Osteoblast (primary cell): ENCODE measurements at regions not wholly inside any gene's neighbourhood (a gene's known extent, or its start where the extent isn't known, plus 50 kb on each side); places are given as distances from the start of the nearest gene placed in this dataset.
A peak's percentile ranks its signal among the peaks of the same experiment; 100 is the strongest.

Source experiments
- DNase-seq: peaks from one replicate; pipeline ENCODE4 v3.0.0; 2011; ENCODE audit warnings: low spot score, mixed read lengths; ENCODE audit not compliant: insufficient read length; ENCODE audit errors: missing footprints
- H2AFZ ChIP-seq: 2 replicates; pipeline ENCODE4 v1.6.0; 2011; ENCODE audit warnings: mild to moderate bottlenecking, low read length
- H3K27ac ChIP-seq: 2 replicates; pipeline ENCODE4 v1.5.1; 2011; ENCODE audit warnings: mild to moderate bottlenecking, low read depth, low read length, moderate library complexity
- H3K27me3 ChIP-seq: 2 replicates; pipeline ENCODE4 v1.6.0; 2012; ENCODE audit warnings: mild to moderate bottlenecking, control low read depth, inconsistent platforms, low read length, moderate library complexity; ENCODE audit not compliant: insufficient read depth
- H3K36me3 ChIP-seq: 2 replicates; pipeline ENCODE4 v1.5.1; 2011; ENCODE audit warnings: mild to moderate bottlenecking, low read length, control low read depth, moderate library complexity; ENCODE audit not compliant: insufficient read depth
- H3K4me1 ChIP-seq: 2 replicates; pipeline ENCODE4 v1.5.1; 2011; ENCODE audit warnings: mild to moderate bottlenecking, low read length, control low read depth, moderate library complexity; ENCODE audit not compliant: insufficient read depth
- H3K4me2 ChIP-seq: 2 replicates; pipeline ENCODE4 v1.6.0; 2011; ENCODE audit warnings: mild to moderate bottlenecking, low read length; ENCODE audit not compliant: insufficient read depth
- H3K4me3 ChIP-seq: fragments of 200-600 bp; sonication (generic); 3 replicates; pipeline ENCODE4 v1.5.1; 2012; ENCODE audit warnings: mild to moderate bottlenecking, low read length, inconsistent platforms; ENCODE audit not compliant: insufficient read depth
- H3K79me2 ChIP-seq: 2 replicates; pipeline ENCODE4 v1.6.0; 2012; ENCODE audit warnings: mild to moderate bottlenecking, low read length, control low read depth, inconsistent platforms; ENCODE audit not compliant: insufficient read depth
- H3K9me3 ChIP-seq: 2 replicates; pipeline ENCODE4 v1.5.1; 2011; ENCODE audit warnings: low read depth, low read length, control low read depth
- H4K20me1 ChIP-seq: 2 replicates; pipeline ENCODE4 v1.6.0; 2012; ENCODE audit warnings: mild to moderate bottlenecking, low read length, control low read depth; ENCODE audit not compliant: insufficient read depth
- TF ChIP-seq, protein P1 (sequence below): IDR thresholded peaks from 2 replicates; pipeline ENCODE4 v1.5.1; 2011; ENCODE audit warnings: mild to moderate bottlenecking, low read depth, low read length, moderate library complexity; ENCODE audit errors: extremely low read depth

DNA sequence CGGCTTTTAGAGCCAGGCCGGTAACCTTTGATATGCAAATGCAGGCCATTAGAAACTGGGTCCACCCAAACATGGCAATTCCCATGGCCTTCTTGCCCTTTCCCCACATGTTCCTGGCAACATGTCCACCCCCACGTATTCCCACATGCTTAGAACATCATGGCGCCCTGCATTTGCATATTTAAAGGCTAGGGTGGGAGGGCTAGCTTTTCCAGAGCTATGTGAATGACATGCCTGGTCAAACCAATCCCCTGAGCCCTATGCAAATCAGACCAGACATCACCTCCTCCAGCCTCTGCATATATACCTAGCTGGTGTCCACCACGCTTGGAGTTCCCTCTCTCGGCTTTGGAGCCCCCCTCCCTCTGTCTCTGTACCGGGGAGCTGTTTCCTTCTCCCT, 481.9 kb downstream of the CDH2 start:
- Histone ChIP-seq H3K27me3 (no peaks in the 10 kb centered on the region), H3K36me3 (no peaks in the 10 kb centered on the region), H3K9me3 (no peaks in the 10 kb centered on the region), H3K4me1 (no peaks in the 10 kb centered on the region), H2AFZ (no peak overlapping the region), H3K27ac (no peak overlapping the region), H3K4me3 (no peak overlapping the region), H4K20me1 (no peaks in the 10 kb centered on the region), H3K4me2 (no peak overlapping the region), H3K79me2 (no peaks in the 10 kb centered on the region)
- no peak for DNase-seq
- TF ChIP-seq, protein P1, sequence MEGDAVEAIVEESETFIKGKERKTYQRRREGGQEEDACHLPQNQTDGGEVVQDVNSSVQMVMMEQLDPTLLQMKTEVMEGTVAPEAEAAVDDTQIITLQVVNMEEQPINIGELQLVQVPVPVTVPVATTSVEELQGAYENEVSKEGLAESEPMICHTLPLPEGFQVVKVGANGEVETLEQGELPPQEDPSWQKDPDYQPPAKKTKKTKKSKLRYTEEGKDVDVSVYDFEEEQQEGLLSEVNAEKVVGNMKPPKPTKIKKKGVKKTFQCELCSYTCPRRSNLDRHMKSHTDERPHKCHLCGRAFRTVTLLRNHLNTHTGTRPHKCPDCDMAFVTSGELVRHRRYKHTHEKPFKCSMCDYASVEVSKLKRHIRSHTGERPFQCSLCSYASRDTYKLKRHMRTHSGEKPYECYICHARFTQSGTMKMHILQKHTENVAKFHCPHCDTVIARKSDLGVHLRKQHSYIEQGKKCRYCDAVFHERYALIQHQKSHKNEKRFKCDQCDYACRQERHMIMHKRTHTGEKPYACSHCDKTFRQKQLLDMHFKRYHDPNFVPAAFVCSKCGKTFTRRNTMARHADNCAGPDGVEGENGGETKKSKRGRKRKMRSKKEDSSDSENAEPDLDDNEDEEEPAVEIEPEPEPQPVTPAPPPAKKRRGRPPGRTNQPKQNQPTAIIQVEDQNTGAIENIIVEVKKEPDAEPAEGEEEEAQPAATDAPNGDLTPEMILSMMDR, result no peak

DNA sequence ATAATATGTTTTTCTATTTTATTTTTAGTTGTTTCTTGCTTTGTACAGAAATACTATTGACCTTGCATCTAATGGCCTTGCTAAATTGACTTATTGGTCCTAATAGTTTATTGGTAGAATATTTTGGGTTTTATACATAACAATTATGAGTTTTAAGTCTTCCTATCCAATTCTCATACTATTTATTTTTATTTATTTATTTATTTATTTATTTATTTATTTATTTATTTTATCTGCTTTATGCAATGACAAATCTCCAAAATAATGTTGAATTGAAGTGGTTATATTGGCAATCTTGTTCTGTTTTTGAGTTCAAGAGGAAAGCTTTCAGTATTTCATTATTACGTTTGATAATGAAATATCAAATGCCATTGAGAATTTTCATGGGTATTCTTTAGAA, 488.3 kb downstream of the CDH2 start:
- no peak for DNase-seq
- H3K79me2 ChIP-seq, result no peaks in the 10 kb centered on the region
- no peak overlapping the region for H3K4me3 ChIP-seq
- no peaks in the 10 kb centered on the region for H4K20me1 ChIP-seq
- TF ChIP-seq, protein P1, result no peak
- no peak overlapping the region for H2AFZ ChIP-seq
- H3K27me3 ChIP-seq, result no peaks in the 10 kb centered on the region
- no peaks in the 10 kb centered on the region for H3K9me3 ChIP-seq
- H3K4me2 ChIP-seq, result no peak overlapping the region
- no peaks in the 10 kb centered on the region for H3K36me3 ChIP-seq
- peaks cover 3% of the 10 kb centered on the region for H3K4me1 ChIP-seq
- H3K27ac ChIP-seq, result no peak overlapping the region

DNA sequence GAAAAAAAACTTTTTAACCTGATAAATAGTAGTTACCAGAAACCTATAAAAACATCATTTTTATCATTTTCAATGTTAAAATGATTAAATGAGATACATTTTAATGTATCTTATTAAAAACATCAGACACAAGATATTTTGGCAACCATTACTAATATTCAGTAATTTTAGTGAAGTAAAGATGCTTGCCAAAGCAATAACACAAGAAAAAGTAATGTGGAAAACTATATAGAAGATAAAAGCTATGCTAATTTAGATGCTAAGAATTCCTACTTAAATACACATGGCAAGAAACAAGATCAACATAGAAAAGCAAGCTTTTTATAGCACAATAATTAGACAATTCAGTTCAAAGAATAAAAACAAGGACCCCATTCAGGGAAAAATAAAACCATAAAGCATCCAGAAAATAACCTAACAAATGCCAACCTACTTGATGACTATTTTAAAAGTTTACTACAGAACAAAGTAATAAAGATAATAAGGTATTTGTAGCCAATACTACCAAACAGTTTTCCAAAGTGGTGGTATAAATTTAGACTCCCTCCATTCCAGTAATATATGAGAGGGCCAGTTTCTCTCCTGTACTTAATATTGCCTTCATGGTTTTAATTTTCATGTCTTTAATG, 489.5 kb downstream of the CDH2 start:
- Histone ChIP-seq H3K4me1 (peaks cover 3% of the 10 kb centered on the region), H3K36me3 (no peaks in the 10 kb centered on the region), H3K79me2 (no peaks in the 10 kb centered on the region), H3K27ac (no peak overlapping the region), H3K27me3 (peaks cover 2% of the 10 kb centered on the region), H2AFZ (no peak overlapping the region), H4K20me1 (no peaks in the 10 kb centered on the region), H3K4me3 (no peak overlapping the region), H3K9me3 (no peaks in the 10 kb centered on the region), H3K4me2 (no peak overlapping the region)
- TF ChIP-seq, protein P1, result no peak
- DNase-seq, result no peak

DNA sequence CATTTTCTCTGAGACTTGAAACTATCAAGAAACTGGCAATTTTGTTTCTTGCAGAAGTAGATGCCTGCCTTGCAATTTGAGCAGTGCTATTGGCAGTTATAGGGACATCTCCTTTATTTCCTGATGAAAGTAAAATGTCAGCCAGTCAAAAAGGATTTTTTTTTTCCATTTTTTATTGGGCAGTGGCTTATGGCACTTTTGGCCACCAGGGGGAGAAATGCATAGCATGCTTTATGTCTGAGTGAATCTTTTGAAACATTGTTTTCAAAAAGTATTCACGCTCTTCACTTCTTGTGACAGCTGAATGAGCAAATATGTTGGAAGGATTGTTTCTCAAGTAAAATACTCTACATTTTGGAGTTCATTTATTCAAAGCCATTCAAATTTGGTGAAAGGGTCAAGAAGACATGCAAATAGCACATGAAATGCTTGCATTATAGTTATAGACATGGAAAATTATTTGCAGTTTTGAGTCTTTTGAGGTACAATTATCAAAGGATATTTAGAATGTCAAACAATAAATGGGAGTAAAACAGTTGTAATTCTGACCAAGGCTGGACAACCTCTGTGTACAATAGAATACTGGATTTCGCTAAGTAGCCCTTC, 491.0 kb downstream of the CDH2 start:
- Histone ChIP-seq H3K4me2 (no peak overlapping the region), H3K27ac (no peak overlapping the region), H2AFZ (peak overlapping the region; percentile 80), H3K4me1 (peaks cover 3% of the 10 kb centered on the region), H4K20me1 (no peaks in the 10 kb centered on the region), H3K36me3 (no peaks in the 10 kb centered on the region), H3K9me3 (no peaks in the 10 kb centered on the region), H3K27me3 (peaks cover 2% of the 10 kb centered on the region), H3K79me2 (no peaks in the 10 kb centered on the region), H3K4me3 (no peak overlapping the region)
- TF ChIP-seq, protein P1, result peak; percentile 94
- peak; percentile 79 for DNase-seq
